NCI-H1694 (cell line): ENCODE measurements at regions not wholly inside any gene's neighbourhood (a gene's known extent, or its start where the extent isn't known, plus 50 kb on each side); places are given as distances from the start of the nearest gene placed in this dataset.

Source experiments
- DNase-seq: peaks from one replicate; lab custom pipeline; 2025; lab: John Stamatoyannopoulos, UW

- no peak for DNase-seq
Measured at GRCh38 chr15:69713726-69714559, 261.3 kb downstream of the RPLP1 start.

GRCh38 chr15:69715210-69715609, 262.6 kb downstream of the RPLP1 start:
- no peak for DNase-seq

- no peak for DNase-seq
Measured at GRCh38 chr15:69718436-69718835, 265.8 kb downstream of the RPLP1 start.

- DNase-seq, result no peak
Measured at GRCh38 chr15:69718916-69719315, 266.3 kb downstream of the RPLP1 start.

GRCh38 chr15:69719527-69720240, 267.1 kb downstream of the RPLP1 start:
- DNase-seq, result no peak

GRCh38 chr15:69720536-69720935, 267.9 kb downstream of the RPLP1 start:
- no peak for DNase-seq

- DNase-seq, result no peak
Measured at GRCh38 chr15:69722924-69723323, 270.3 kb downstream of the RPLP1 start.

GRCh38 chr15:69723404-69724096, 270.9 kb downstream of the RPLP1 start:
- peak; percentile 33 for DNase-seq

- DNase-seq, result no peak
Measured at GRCh38 chr15:69724333-69724732, 271.7 kb downstream of the RPLP1 start.

GRCh38 chr15:69725275-69725674, 272.7 kb downstream of the RPLP1 start:
- no peak for DNase-seq

GRCh38 chr15:69725957-69726356, 273.3 kb downstream of the RPLP1 start:
- DNase-seq, result no peak

GRCh38 chr15:69727121-69727924, 274.7 kb downstream of the RPLP1 start:
- no peak for DNase-seq

GRCh38 chr15:69729167-69729748, 276.6 kb downstream of the RPLP1 start:
- DNase-seq, result peak; percentile 24

- no peak for DNase-seq
Measured at GRCh38 chr15:69730281-69731080, 277.9 kb downstream of the RPLP1 start.

- DNase-seq, result no peak
Measured at GRCh38 chr15:69731081-69731330, 278.4 kb downstream of the RPLP1 start.

- no peak for DNase-seq
Measured at GRCh38 chr15:69731581-69731980, 279.0 kb downstream of the RPLP1 start.

GRCh38 chr15:69732133-69732532, 279.5 kb downstream of the RPLP1 start:
- DNase-seq, result no peak

GRCh38 chr15:69734699-69735098, 282.1 kb downstream of the RPLP1 start:
- no peak for DNase-seq

- no peak for DNase-seq
Measured at GRCh38 chr15:69735121-69735520, 282.5 kb downstream of the RPLP1 start.

GRCh38 chr15:69736161-69736560, 283.5 kb downstream of the RPLP1 start:
- DNase-seq, result no peak

GRCh38 chr15:69737916-69738315, 285.3 kb downstream of the RPLP1 start:
- DNase-seq, result no peak
